Retinal pigment epithelial cell (primary cell): ENCODE measurements at regions not wholly inside any gene's neighbourhood (a gene's known extent, or its start where the extent isn't known, plus 50 kb on each side); places are given as distances from the start of the nearest gene placed in this dataset.

ENCODE experiments used
- DNase-seq: peaks from one replicate; pipeline ENCODE4 v3.0.0-alpha.2; 2010; ENCODE audit warnings: low read depth
- H3K4me3 ChIP-seq: 2 replicates; pipeline ENCODE4 v1.5.1; 2011; ENCODE audit warnings: mild to moderate bottlenecking, low read length, control low read depth, moderate library complexity
- CTCF ChIP-seq: conservative IDR thresholded peaks from 2 replicates; pipeline ENCODE4 v1.5.1; 2011; ENCODE audit warnings: low read depth, low read length, control low read depth, inconsistent platforms

GRCh38 chrX:13198762-13199064, 121.1 kb downstream of the ATXN3L start:
- DNase-seq, result no peak
- no peak overlapping the region for H3K4me3 ChIP-seq
- no peak for TF ChIP-seq CTCF

- no peak for TF ChIP-seq CTCF
Measured at GRCh38 chrX:13198056-13198761, 121.6 kb downstream of the ATXN3L start.

GRCh38 chrX:13196782-13197181, 123.1 kb downstream of the ATXN3L start:
- H3K4me3 ChIP-seq, result no peak overlapping the region
- no peak for TF ChIP-seq CTCF
- DNase-seq, result no peak

More at GRCh38 chrX:13198056-13198761, 121.6 kb downstream of the ATXN3L start:
- H3K4me3 ChIP-seq, result no peak overlapping the region
- no peak for DNase-seq

- no peak for DNase-seq
- H3K4me3 ChIP-seq, result no peak overlapping the region
- TF ChIP-seq CTCF, result no peak
Measured at GRCh38 chrX:13195340-13195739, 124.5 kb downstream of the ATXN3L start.

- no peak for DNase-seq
- no peak for TF ChIP-seq CTCF
Measured at GRCh38 chrX:13194291-13195103, 125.4 kb downstream of the ATXN3L start.

GRCh38 chrX:13190051-13190450, 129.8 kb downstream of the ATXN3L start:
- TF ChIP-seq CTCF, result no peak
- DNase-seq, result no peak
- H3K4me3 ChIP-seq, result no peak overlapping the region

More at GRCh38 chrX:13194291-13195103, 125.4 kb downstream of the ATXN3L start:
- no peak overlapping the region for H3K4me3 ChIP-seq

- no peak overlapping the region for H3K4me3 ChIP-seq
- no peak for TF ChIP-seq CTCF
- no peak for DNase-seq
Measured at GRCh38 chrX:13189380-13189779, 130.5 kb downstream of the ATXN3L start.
